OCI-LY7 (cell line): ENCODE measurements at regions not wholly inside any gene's neighbourhood (a gene's known extent, or its start where the extent isn't known, plus 50 kb on each side); places are given as distances from the start of the nearest gene placed in this dataset.
"Not testable (repeated sequence)": the region's sequence is repeated elsewhere in the genome, so short reads cannot be mapped to it uniquely, and the experiment has no call there.

Source experiments
- BruUV-seq: library from RNA; stranded (reverse); fragments of 400-500 nt; replicated peaks from 2 replicates; lab custom pipeline; 2021; lab: Mats Ljungman, UMichigan
- CTCF ChIA-PET: fragments of 300-600 bp; sonication (Branson Sonifier 250); formaldehyde crosslinking; loops from one replicate; lab custom pipeline; 2022; ENCODE audit warnings: antibody characterized with exemption; ENCODE audit not compliant: unreplicated experiment; lab: Charles Lee
- POLR2A ChIA-PET: fragments of 300-600 bp; sonication (Branson Sonifier 250); formaldehyde crosslinking; loops from one replicate; lab custom pipeline; 2022; ENCODE audit warnings: antibody characterized with exemption; lab: Charles Lee
- DNase-seq: peaks from one replicate; pipeline ENCODE4 v3.0.0-alpha.2; 2015; ENCODE audit warnings: low spot score
- H2AFZ ChIP-seq: fragments of 200-600 bp; sonication (generic), shearing (Covaris generic); 2 replicates; pipeline ENCODE4 v1.6.1; 2014; ENCODE audit warnings: mild to moderate bottlenecking, antibody characterized with exemption, low read length, moderate library complexity
- H3K27ac ChIP-seq: fragments of 200-600 bp; sonication (generic); 2 replicates; pipeline ENCODE4 v1.5.1; 2014; ENCODE audit warnings: mixed run types, low read depth, mild to moderate bottlenecking, moderate library complexity, low read length, inconsistent platforms; ENCODE audit not compliant: poor library complexity, severe bottlenecking
- H3K36me3 ChIP-seq: fragments of 200-600 bp; sonication (generic); 2 replicates; pipeline ENCODE4 v1.6.1; 2014; ENCODE audit warnings: mild to moderate bottlenecking, antibody characterized with exemption, low read length, moderate library complexity, mixed read lengths; ENCODE audit not compliant: insufficient read depth
- H3K4me1 ChIP-seq: fragments of 200-600 bp; sonication (generic); 2 replicates; pipeline ENCODE4 v1.5.1; 2014; ENCODE audit warnings: mild to moderate bottlenecking, low read length; ENCODE audit not compliant: insufficient read depth, poor library complexity, severe bottlenecking
- H3K4me2 ChIP-seq: fragments of 200-600 bp; sonication (generic); 2 replicates; pipeline ENCODE4 v1.6.1; 2014; ENCODE audit warnings: mild to moderate bottlenecking, low read length
- H3K4me3 ChIP-seq: fragments of 200-600 bp; sonication (generic); 2 replicates; pipeline ENCODE4 v1.5.1; 2014; ENCODE audit warnings: mild to moderate bottlenecking, low read depth, low read length; ENCODE audit not compliant: poor library complexity, severe bottlenecking
- H3K79me2 ChIP-seq: fragments of 200-600 bp; sonication (generic); 2 replicates; pipeline ENCODE4 v1.6.1; 2016; ENCODE audit warnings: low read depth, mild to moderate bottlenecking, low read length, moderate library complexity, mixed read lengths; ENCODE audit not compliant: insufficient read depth
- H3K9me2 ChIP-seq: fragments of 200-600 bp; sonication (generic); 2 replicates; pipeline ENCODE4 v1.6.1; 2016; ENCODE audit warnings: mild to moderate bottlenecking, low read length, mixed read lengths; ENCODE audit not compliant: insufficient read depth
- H3K9me3 ChIP-seq: fragments of 200-600 bp; sonication (generic); 2 replicates; pipeline ENCODE4 v1.6.1; 2014; ENCODE audit warnings: mild to moderate bottlenecking, mixed run types, low read length, mixed read lengths
- H4K20me1 ChIP-seq: fragments of 200-600 bp; sonication (generic); 2 replicates; pipeline ENCODE4 v1.6.1; 2014; ENCODE audit warnings: mild to moderate bottlenecking, antibody characterized with exemption, low read length, moderate library complexity, mixed read lengths; ENCODE audit not compliant: insufficient read depth
- EZH2phosphoT487 ChIP-seq: fragments of 200-600 bp; sonication (generic); IDR thresholded peaks from 2 replicates; pipeline ENCODE4 v1.6.1; 2018; ENCODE audit warnings: low read depth, borderline replicate concordance, mild to moderate bottlenecking, mixed run types, antibody characterized with exemption, low read length, moderate library complexity, mixed read lengths
- intact Hi-C: fragments of 100-400 bp; cut with micrococcal nuclease; formaldehyde crosslinking; loops from one replicate; pipeline ENCODE4 v1.10.0; 2022; ENCODE audit not compliant: unreplicated experiment
- TF ChIP-seq, protein P1 (sequence below): fragments of 200-600 bp; sonication (generic); conservative IDR thresholded peaks from 2 replicates; pipeline ENCODE4 v1.5.1; 2014; ENCODE audit warnings: mild to moderate bottlenecking, antibody characterized with exemption, low read length, moderate library complexity, mixed read lengths

GRCh38 chr21:27026501-27026900, 59.6 kb upstream of the ADAMTS5 start:
- Histone ChIP-seq H3K9me2 (no peaks in the 10 kb centered on the region), H3K36me3 (no peaks in the 10 kb centered on the region), H4K20me1 (no peaks in the 10 kb centered on the region), H3K4me1 (no peaks in the 10 kb centered on the region), H2AFZ (no peak overlapping the region), H3K79me2 (no peaks in the 10 kb centered on the region), H3K27ac (no peak overlapping the region), H3K4me2 (no peak overlapping the region), H3K4me3 (no peak overlapping the region), H3K9me3 (no peaks in the 10 kb centered on the region)
- DNase-seq, result no peak
- POLR2A ChIA-PET, result interaction anchor here (0.6 kb wide), 1 partner anchor 159 kb away, joined by 3 read pairs; no protein-coding TSS in a partner anchor
- TF ChIP-seq, protein P1, sequence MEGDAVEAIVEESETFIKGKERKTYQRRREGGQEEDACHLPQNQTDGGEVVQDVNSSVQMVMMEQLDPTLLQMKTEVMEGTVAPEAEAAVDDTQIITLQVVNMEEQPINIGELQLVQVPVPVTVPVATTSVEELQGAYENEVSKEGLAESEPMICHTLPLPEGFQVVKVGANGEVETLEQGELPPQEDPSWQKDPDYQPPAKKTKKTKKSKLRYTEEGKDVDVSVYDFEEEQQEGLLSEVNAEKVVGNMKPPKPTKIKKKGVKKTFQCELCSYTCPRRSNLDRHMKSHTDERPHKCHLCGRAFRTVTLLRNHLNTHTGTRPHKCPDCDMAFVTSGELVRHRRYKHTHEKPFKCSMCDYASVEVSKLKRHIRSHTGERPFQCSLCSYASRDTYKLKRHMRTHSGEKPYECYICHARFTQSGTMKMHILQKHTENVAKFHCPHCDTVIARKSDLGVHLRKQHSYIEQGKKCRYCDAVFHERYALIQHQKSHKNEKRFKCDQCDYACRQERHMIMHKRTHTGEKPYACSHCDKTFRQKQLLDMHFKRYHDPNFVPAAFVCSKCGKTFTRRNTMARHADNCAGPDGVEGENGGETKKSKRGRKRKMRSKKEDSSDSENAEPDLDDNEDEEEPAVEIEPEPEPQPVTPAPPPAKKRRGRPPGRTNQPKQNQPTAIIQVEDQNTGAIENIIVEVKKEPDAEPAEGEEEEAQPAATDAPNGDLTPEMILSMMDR, result no peak
- no peak for TF ChIP-seq EZH2phosphoT487
- BruUV-seq, result no TSS peak
- intact Hi-C loops, result no loop called here
- CTCF ChIA-PET, result no interaction called here

GRCh38 chr21:27025708-27026107, 58.8 kb upstream of the ADAMTS5 start:
- H3K4me2 ChIP-seq, DNase-seq, CTCF ChIA-PET, POLR2A ChIA-PET, H4K20me1 ChIP-seq, BruUV-seq, H3K9me2 ChIP-seq, H3K4me3 ChIP-seq, H3K79me2 ChIP-seq, H3K36me3 ChIP-seq, H3K9me3 ChIP-seq, H3K27ac ChIP-seq, H2AFZ ChIP-seq, intact Hi-C loops, H3K4me1 ChIP-seq: not testable (repeated sequence)

DNA sequence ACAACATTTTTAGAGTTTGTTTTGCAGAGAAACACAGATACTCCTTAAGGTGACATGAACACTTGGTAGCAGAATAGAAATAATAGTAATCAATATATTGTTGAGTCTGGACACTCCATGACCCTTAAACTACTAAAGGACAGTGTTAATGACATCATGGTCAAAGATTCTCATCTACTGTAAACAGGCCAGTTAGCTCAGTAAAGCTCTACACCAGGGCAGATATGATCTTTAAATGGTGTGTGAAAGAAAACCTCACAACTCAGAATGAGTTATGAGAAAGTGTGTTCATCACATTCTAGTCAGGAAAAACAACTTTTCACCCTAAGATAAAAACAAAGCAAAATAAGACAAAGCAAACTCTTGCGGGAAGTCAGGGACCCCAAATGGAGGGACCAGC, 58.1 kb upstream of the ADAMTS5 start:
- no peak for TF ChIP-seq EZH2phosphoT487
- TF ChIP-seq, protein P1, result no peak
- Histone ChIP-seq H3K4me3 (no peak overlapping the region), H3K27ac (no peak overlapping the region), H3K36me3 (no peaks in the 10 kb centered on the region), H3K4me1 (no peaks in the 10 kb centered on the region), H2AFZ (no peak overlapping the region), H3K79me2 (no peaks in the 10 kb centered on the region), H3K9me2 (no peaks in the 10 kb centered on the region), H3K9me3 (no peaks in the 10 kb centered on the region), H4K20me1 (no peaks in the 10 kb centered on the region), H3K4me2 (no peak overlapping the region)
- no peak for DNase-seq
- ChIA-PET POLR2A (no interaction called here), CTCF (no interaction called here)
- no TSS peak for BruUV-seq
- intact Hi-C loops, result no loop called here
